GM12874 (cell line): ENCODE measurements at regions not wholly inside any gene's neighbourhood (a gene's known extent, or its start where the extent isn't known, plus 50 kb on each side); places are given as distances from the start of the nearest gene placed in this dataset.

Source experiments
- CTCF ChIP-seq: IDR thresholded peaks from 2 replicates; pipeline ENCODE4 v1.5.1; 2011; ENCODE audit warnings: low read depth, mild to moderate bottlenecking, control low read depth, low read length, moderate library complexity; ENCODE audit not compliant: insufficient read depth

- no peak for TF ChIP-seq CTCF
Measured at GRCh38 chr12:74446466-74446865, 91.2 kb upstream of the ATXN7L3B start.

- no peak for TF ChIP-seq CTCF
Measured at GRCh38 chr12:74449872-74450271, 87.8 kb upstream of the ATXN7L3B start.

GRCh38 chr12:74454109-74454508 lies 83.5 kb upstream of the ATXN7L3B start:
- TF ChIP-seq CTCF: no peak

- no peak for TF ChIP-seq CTCF
Measured at GRCh38 chr12:74455429-74455828, 82.2 kb upstream of the ATXN7L3B start.

- TF ChIP-seq CTCF: no peak
Measured at GRCh38 chr12:74456431-74456830, 81.2 kb upstream of the ATXN7L3B start.

- TF ChIP-seq CTCF: no peak
Measured at GRCh38 chr12:74468401-74468800, 69.2 kb upstream of the ATXN7L3B start.

GRCh38 chr12:74476234-74476633 lies 61.4 kb upstream of the ATXN7L3B start:
- TF ChIP-seq CTCF: no peak

- no peak for TF ChIP-seq CTCF
Measured at GRCh38 chr12:74481078-74481477, 56.6 kb upstream of the ATXN7L3B start.
